ENCODE measurements at regions not wholly inside any gene's neighbourhood (a gene's known extent, or its start where the extent isn't known, plus 50 kb on each side); places are given as distances from the start of the nearest gene placed in this dataset.

DNA sequence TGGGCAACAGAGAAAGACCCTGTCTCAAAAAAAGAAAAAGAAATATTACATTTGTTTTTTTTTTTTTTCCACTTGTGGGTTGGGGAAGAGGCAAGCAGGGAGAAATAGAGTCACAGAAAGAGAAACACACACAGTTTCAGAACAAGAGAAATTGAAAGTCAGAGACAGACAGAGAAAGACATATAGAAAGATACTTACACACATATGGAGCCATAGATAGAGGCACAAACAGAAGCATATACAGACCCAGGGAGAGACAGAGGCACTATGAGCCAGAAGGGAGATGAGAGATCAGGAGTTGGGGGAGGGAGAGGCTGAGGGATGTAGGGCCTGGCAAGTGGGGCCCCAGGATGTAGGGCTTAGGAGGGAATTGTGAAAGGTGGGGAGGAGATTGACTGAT lies 55.2 kb upstream of the GIMD1 start:
- no peaks in the 10 kb centered on the region for H3K36me3 ChIP-seq (replicated peaks; ENCODE audit: insufficient read depth, low read length)
- no peak for TF ChIP-seq EZH2phosphoT487 (IDR thresholded peaks at IDR 0.05; ENCODE audit: low read length)

DNA sequence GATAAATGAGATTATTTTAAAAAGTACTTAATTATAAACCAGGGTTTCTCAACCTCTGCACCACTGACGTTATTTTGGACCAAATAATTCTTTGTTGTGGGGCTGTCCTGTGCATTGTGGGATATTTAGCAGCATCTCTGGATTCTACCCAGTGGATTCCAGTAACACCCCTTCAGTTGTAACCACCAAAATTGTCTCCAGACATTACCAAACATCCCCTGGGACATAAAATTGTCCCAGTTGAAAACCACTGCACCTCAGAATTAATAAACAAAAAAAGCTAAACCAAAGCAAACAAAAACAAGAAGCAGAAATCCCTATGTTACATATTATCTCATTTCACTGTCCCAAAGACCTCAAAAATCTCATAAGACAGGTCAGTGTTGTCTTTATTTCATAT lies 54.2 kb upstream of the GIMD1 start:
- H3K9me2 ChIP-seq (replicated peaks; ENCODE audit: insufficient read depth, low read length): no peaks in the 10 kb centered on the region
- no peaks in the 10 kb centered on the region for H3F3A ChIP-seq (ENCODE audit: insufficient read depth, low read length)
- DNase-seq: no peak
- no peak overlapping the region for H3K9ac ChIP-seq (ENCODE audit: low read length)
- H3K36me3 ChIP-seq (replicated peaks; ENCODE audit: insufficient read depth, low read length): no peaks in the 10 kb centered on the region
- TF ChIP-seq CTCF (IDR thresholded peaks at IDR 0.05; ENCODE audit: low read length): no peak
- no peak for TF ChIP-seq EZH2 (optimal IDR thresholded peaks at IDR 0.05; ENCODE audit: low read depth, low read length)
- TF ChIP-seq EZH2phosphoT487 (IDR thresholded peaks at IDR 0.05; ENCODE audit: low read length): no peak
- H3K4me2 ChIP-seq (ENCODE audit: low read depth, low read length): no peak overlapping the region
- no peak overlapping the region for H3K27ac ChIP-seq (ENCODE audit: low read length)
- H2AFZ ChIP-seq (ENCODE audit: low read length): no peak overlapping the region
- H3K79me2 ChIP-seq (ENCODE audit: low read length): no peaks in the 10 kb centered on the region
- H3K9me3 ChIP-seq (replicated peaks; ENCODE audit: insufficient read depth, low read length): no peaks in the 10 kb centered on the region
- H3K27me3 ChIP-seq (replicated peaks; ENCODE audit: insufficient read depth, low read length): no peaks in the 10 kb centered on the region
- H3K4me1 ChIP-seq (ENCODE audit: low read length): no peaks in the 10 kb centered on the region
- no peak overlapping the region for H3K4me3 ChIP-seq (ENCODE audit: low read length)
- no peaks in the 10 kb centered on the region for H4K20me1 ChIP-seq (ENCODE audit: insufficient read depth, low read length)

More for the DNA sequence above, 55.2 kb upstream of the GIMD1 start:
- no peak for DNase-seq
- H2AFZ ChIP-seq (ENCODE audit: low read length): no peak overlapping the region
- H3K4me2 ChIP-seq (ENCODE audit: low read depth, low read length): no peak overlapping the region
- no peaks in the 10 kb centered on the region for H3K9me3 ChIP-seq (replicated peaks; ENCODE audit: insufficient read depth, low read length)
- H3K79me2 ChIP-seq (ENCODE audit: low read length): no peaks in the 10 kb centered on the region
- H3K27ac ChIP-seq (ENCODE audit: low read length): no peak overlapping the region
- H3K4me3 ChIP-seq (ENCODE audit: low read length): no peak overlapping the region
- H4K20me1 ChIP-seq (ENCODE audit: insufficient read depth, low read length): no peaks in the 10 kb centered on the region
- H3K27me3 ChIP-seq (replicated peaks; ENCODE audit: insufficient read depth, low read length): no peaks in the 10 kb centered on the region
- no peaks in the 10 kb centered on the region for H3K4me1 ChIP-seq (ENCODE audit: low read length)
- H3K9me2 ChIP-seq (replicated peaks; ENCODE audit: insufficient read depth, low read length): no peaks in the 10 kb centered on the region
- no peaks in the 10 kb centered on the region for H3F3A ChIP-seq (ENCODE audit: insufficient read depth, low read length)
- H3K9ac ChIP-seq (ENCODE audit: low read length): no peak overlapping the region

DNA sequence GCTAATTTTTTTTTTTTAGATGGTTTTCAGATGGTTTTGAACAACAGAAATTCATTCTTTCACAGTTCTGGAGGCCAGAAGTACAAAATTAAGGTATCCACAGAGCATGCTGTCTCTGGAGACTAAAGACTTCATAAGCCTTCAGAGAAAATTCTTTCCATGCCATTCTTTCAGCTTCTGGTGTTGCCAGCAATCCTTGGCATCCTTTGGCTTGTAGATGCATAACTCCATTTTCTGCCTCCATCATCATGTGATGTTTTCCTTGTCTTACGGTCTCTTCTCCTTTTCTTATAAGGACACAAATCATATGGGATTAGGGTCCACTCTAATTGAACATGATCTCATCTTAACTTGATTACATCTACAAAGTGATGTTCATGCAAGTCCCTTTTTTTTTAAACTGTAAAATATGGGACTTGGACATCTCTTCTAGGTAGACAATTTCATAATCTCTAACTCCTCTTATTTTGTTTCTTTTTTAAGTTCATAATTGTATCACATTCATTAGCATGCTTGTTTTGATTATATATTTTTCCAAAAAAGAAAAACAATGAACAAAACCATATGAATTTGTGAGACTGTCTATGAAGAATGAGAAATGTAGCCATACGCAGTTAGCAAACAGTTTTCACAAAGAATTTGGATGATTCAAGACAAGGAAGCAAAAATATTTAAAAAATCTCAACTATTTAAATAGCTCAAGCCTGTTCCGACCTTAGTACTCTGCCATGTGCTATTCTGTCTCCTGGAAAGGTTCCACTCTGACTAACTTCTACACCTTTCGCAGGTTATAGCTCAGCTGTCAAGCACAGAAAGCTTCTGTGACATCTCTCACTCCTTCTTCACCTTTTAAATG lies 53.1 kb upstream of the GIMD1 start:
- H3K9ac ChIP-seq (ENCODE audit: low read length): no peak overlapping the region
- H3K9me3 ChIP-seq (replicated peaks; ENCODE audit: insufficient read depth, low read length): no peaks in the 10 kb centered on the region
- H3K4me2 ChIP-seq (ENCODE audit: low read depth, low read length): no peak overlapping the region
- TF ChIP-seq CTCF (IDR thresholded peaks at IDR 0.05; ENCODE audit: low read length): no peak
- no peak for TF ChIP-seq EZH2phosphoT487 (IDR thresholded peaks at IDR 0.05; ENCODE audit: low read length)
- no peak for TF ChIP-seq EZH2 (optimal IDR thresholded peaks at IDR 0.05; ENCODE audit: low read depth, low read length)
- no peaks in the 10 kb centered on the region for H4K20me1 ChIP-seq (ENCODE audit: insufficient read depth, low read length)
- no peaks in the 10 kb centered on the region for H3F3A ChIP-seq (ENCODE audit: insufficient read depth, low read length)
- H3K27ac ChIP-seq (ENCODE audit: low read length): no peak overlapping the region
- H3K4me1 ChIP-seq (ENCODE audit: low read length): no peaks in the 10 kb centered on the region
- H3K4me3 ChIP-seq (ENCODE audit: low read length): no peak overlapping the region
- DNase-seq: no peak
- no peak overlapping the region for H2AFZ ChIP-seq (ENCODE audit: low read length)
- no peaks in the 10 kb centered on the region for H3K27me3 ChIP-seq (replicated peaks; ENCODE audit: insufficient read depth, low read length)
- H3K9me2 ChIP-seq (replicated peaks; ENCODE audit: insufficient read depth, low read length): no peaks in the 10 kb centered on the region
- no peaks in the 10 kb centered on the region for H3K36me3 ChIP-seq (replicated peaks; ENCODE audit: insufficient read depth, low read length)
- H3K79me2 ChIP-seq (ENCODE audit: low read length): no peaks in the 10 kb centered on the region

DNA sequence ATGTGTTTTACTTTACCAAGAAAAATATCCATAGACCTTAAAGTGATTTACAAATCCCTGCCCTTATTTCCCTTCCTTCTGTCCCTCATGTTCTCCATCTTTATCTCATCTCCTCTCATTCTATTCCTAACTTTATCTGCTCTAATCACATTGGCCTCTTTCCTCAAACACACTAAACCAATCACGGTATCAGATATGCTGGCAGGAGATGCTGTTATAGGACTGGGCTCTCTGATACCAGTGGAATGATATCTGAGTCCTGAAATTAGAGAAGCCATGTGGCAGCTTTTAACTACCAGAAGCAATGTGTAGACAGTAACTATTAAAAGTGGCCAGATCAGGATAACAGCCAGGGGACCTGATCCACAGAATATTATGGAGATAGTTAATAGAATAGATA lies 49.9 kb upstream of the GIMD1 start:
- no peak overlapping the region for H3K27ac ChIP-seq (ENCODE audit: low read length)

More for the DNA sequence above, 49.9 kb upstream of the GIMD1 start:
- Histone ChIP-seq H3K27me3 (replicated peaks; ENCODE audit: insufficient read depth, low read length) (no peaks in the 10 kb centered on the region), H3K9ac (ENCODE audit: low read length) (no peak overlapping the region), H3K9me2 (replicated peaks; ENCODE audit: insufficient read depth, low read length) (no peaks in the 10 kb centered on the region), H4K20me1 (ENCODE audit: insufficient read depth, low read length) (no peaks in the 10 kb centered on the region), H3K4me2 (ENCODE audit: low read depth, low read length) (no peak overlapping the region), H3K36me3 (replicated peaks; ENCODE audit: insufficient read depth, low read length) (no peaks in the 10 kb centered on the region), H3K4me1 (ENCODE audit: low read length) (no peaks in the 10 kb centered on the region), H3F3A (ENCODE audit: insufficient read depth, low read length) (no peaks in the 10 kb centered on the region), H3K4me3 (ENCODE audit: low read length) (no peak overlapping the region), H2AFZ (ENCODE audit: low read length) (no peak overlapping the region), H3K79me2 (ENCODE audit: low read length) (no peaks in the 10 kb centered on the region), H3K9me3 (replicated peaks; ENCODE audit: insufficient read depth, low read length) (no peaks in the 10 kb centered on the region)
- TF ChIP-seq EZH2 (optimal IDR thresholded peaks at IDR 0.05; ENCODE audit: low read depth, low read length): no peak
- no peak for TF ChIP-seq EZH2phosphoT487 (IDR thresholded peaks at IDR 0.05; ENCODE audit: low read length)
- TF ChIP-seq CTCF (IDR thresholded peaks at IDR 0.05; ENCODE audit: low read length): no peak
- DNase-seq: no peak

Data from MM.1S (cell line).